Liver (tissue), 8 donors: ENCODE measurements at regions not wholly inside any gene's neighbourhood (a gene's known extent, or its start where the extent isn't known, plus 50 kb on each side); places are given as distances from the start of the nearest gene placed in this dataset.

Experiments
- DNase-seq: peaks from one replicate; pipeline ENCODE4 v3.0.0-alpha.2; 2017; ENCODE audit warnings: low spot score
- H3K27ac ChIP-seq, 2 donors: one replicate each; pipeline ENCODE4 v1.7.0; 2013; ENCODE audit warnings: inconsistent platforms in 2 of 2, low read length in 2 of 2, control low read depth in 1 of 2, low read depth in 1 of 2, mild to moderate bottlenecking in 1 of 2
- H3K27me3 ChIP-seq, 4 donors: one replicate each; pipeline versions ENCODE4 v1.6.1 to v1.7.0; 2013; ENCODE audit warnings: low read length in 3 of 4, inconsistent platforms in 1 of 4, mild to moderate bottlenecking in 1 of 4, moderate library complexity in 1 of 4; ENCODE audit not compliant: control insufficient read depth in 4 of 4, insufficient read depth in 4 of 4
- H3K36me3 ChIP-seq, 4 donors: one replicate each; pipeline versions ENCODE4 v1.6.1 to v1.7.0; 2013; ENCODE audit warnings: low read length in 3 of 4, mild to moderate bottlenecking in 3 of 4, low read depth in 1 of 4, moderate library complexity in 1 of 4; ENCODE audit not compliant: control insufficient read depth in 4 of 4, insufficient read depth in 3 of 4
- H3K4me1 ChIP-seq, 4 donors: one replicate each; pipeline versions ENCODE4 v1.6.1 to v1.7.0; 2013; ENCODE audit warnings: low read length in 3 of 4, mild to moderate bottlenecking in 3 of 4, moderate library complexity in 1 of 4; ENCODE audit not compliant: control insufficient read depth in 4 of 4, insufficient read depth in 4 of 4
- H3K4me3 ChIP-seq, 3 donors: one replicate each; pipeline versions ENCODE4 v1.6.1 to v1.7.0; 2013; ENCODE audit warnings: low read length in 3 of 3, control low read depth in 1 of 3, low read depth in 1 of 3, mild to moderate bottlenecking in 1 of 3
- H3K9ac ChIP-seq, 2 donors: one replicate each; pipeline ENCODE4 v1.7.0; 2013; ENCODE audit warnings: low read length in 2 of 2, mild to moderate bottlenecking in 2 of 2, moderate library complexity in 2 of 2, control low read depth in 1 of 2, low read depth in 1 of 2
- H3K9me3 ChIP-seq, 4 donors: one replicate each; pipeline versions ENCODE4 v1.6.1 to v1.7.0; 2013; ENCODE audit warnings: low read length in 3 of 4; ENCODE audit not compliant: control insufficient read depth in 4 of 4
- EGR1 ChIP-seq, 2 donors: IDR thresholded peaks; 2 replicates each; pipeline ENCODE4 v1.6.1; 2016 to 2018; ENCODE audit warnings: antibody characterized with exemption in 2 of 2, low read depth in 2 of 2
- FOXA1 ChIP-seq: IDR thresholded peaks from 2 replicates; pipeline ENCODE4 v1.6.1; 2016; ENCODE audit warnings: antibody characterized with exemption
- FOXA2 ChIP-seq: IDR thresholded peaks from 2 replicates; pipeline ENCODE4 v1.6.1; 2016; ENCODE audit warnings: antibody characterized with exemption
- GABPA ChIP-seq, 2 donors: IDR thresholded peaks in 1 of 2; conservative IDR thresholded peaks in 1 of 2; 2 replicates each; pipeline ENCODE4 v1.6.1; 2016; ENCODE audit warnings: antibody characterized with exemption in 2 of 2, mild to moderate bottlenecking in 1 of 2, moderate library complexity in 1 of 2
- HNF4A ChIP-seq, 2 donors: conservative IDR thresholded peaks; 2 replicates each; pipeline ENCODE4 v1.6.1; 2016; ENCODE audit warnings: antibody characterized with exemption in 2 of 2, mild to moderate bottlenecking in 2 of 2
- JUND ChIP-seq, 2 donors: IDR thresholded peaks; 2 replicates each; pipeline ENCODE4 v1.6.1; 2016; ENCODE audit warnings: antibody characterized with exemption in 2 of 2
- NR2F2 ChIP-seq: IDR thresholded peaks from 2 replicates; pipeline ENCODE4 v1.6.1; 2016; ENCODE audit warnings: antibody characterized with exemption
- RAD21 ChIP-seq, 2 donors: IDR thresholded peaks; 2 replicates each; pipeline ENCODE4 v1.6.1; 2016; ENCODE audit warnings: antibody characterized with exemption in 2 of 2, mild to moderate bottlenecking in 2 of 2
- REST ChIP-seq: IDR thresholded peaks from 2 replicates; pipeline ENCODE4 v1.6.1; 2016; ENCODE audit warnings: antibody characterized with exemption, mild to moderate bottlenecking
- RXRA ChIP-seq, 2 donors: IDR thresholded peaks; 2 replicates each; pipeline ENCODE4 v1.6.1; 2017 to 2018; ENCODE audit warnings: antibody characterized with exemption in 2 of 2, mild to moderate bottlenecking in 1 of 2
- SP1 ChIP-seq: IDR thresholded peaks from 2 replicates; pipeline ENCODE4 v1.6.1; 2018; ENCODE audit warnings: antibody characterized with exemption, mild to moderate bottlenecking
- TAF1 ChIP-seq: conservative IDR thresholded peaks from 2 replicates; pipeline ENCODE4 v1.6.1; 2016; ENCODE audit warnings: antibody characterized with exemption, mild to moderate bottlenecking
- YY1 ChIP-seq: IDR thresholded peaks from 2 replicates; pipeline ENCODE4 v1.6.1; 2016; ENCODE audit warnings: antibody characterized with exemption, mild to moderate bottlenecking
- ZBTB33 ChIP-seq: IDR thresholded peaks from 2 replicates; pipeline ENCODE4 v1.6.1; 2016; ENCODE audit warnings: antibody characterized with exemption
- WGBS: extraction: QIAGEN DNeasy Blood & Tissue Kit; methylation state at CpG from one replicate; pipeline ENCODE4 v1.1.7; 2013; 5-methylcytosine and 5-hydroxymethylcytosine counted together
- TF ChIP-seq, protein P1 (sequence below): IDR thresholded peaks from 2 replicates; pipeline ENCODE4 v1.6.1; 2016; ENCODE audit warnings: antibody characterized with exemption
- TF ChIP-seq, protein P2 (sequence below): fragments of 150-350 bp; IDR thresholded peaks from 2 replicates; pipeline ENCODE4 v1.5.1; 2017; ENCODE audit warnings: improper control_type of control experiment, low read depth, low read length; ENCODE audit not compliant: missing input control
- TF ChIP-seq, protein P3 (sequence below): IDR thresholded peaks from 2 replicates; pipeline ENCODE4 v1.6.1; 2016; ENCODE audit warnings: antibody characterized with exemption
- donor health status: healthy.
- donor health status: healthy.
- donor health status: healthy.
- donor health status: healthy.
- donor health status: healthy.

GRCh38 chr11:44379141-44380008, 69.4 kb upstream of the ALX4 start:
- H3K4me1 ChIP-seq = peaks cover 0 to 26% (median 18%) of the 10 kb centered on the region in 4 donors
- H3K27me3 ChIP-seq = no peaks in the 10 kb centered on the region
- H3K4me3 ChIP-seq = no peak overlapping the region
- DNase-seq = no peak
- H3K9me3 ChIP-seq = no peaks in the 10 kb centered on the region
- H3K36me3 ChIP-seq = no peaks in the 10 kb centered on the region
- TF ChIP-seq FOXA2 (peak; percentile 56), RXRA (IDR thresholded peaks at IDR 0.05) (peak in 1 of 2 donors; percentile 77), ZBTB33 (no peak), HNF4A (conservative IDR thresholded peaks at IDR 0.05) (peak; percentile 39 to 74)
- 50% methylated on average over 11 of the region's 11 CpGs for WGBS
- peak overlapping the region; percentile 40 to 62 for H3K27ac ChIP-seq
- no peak overlapping the region for H3K9ac ChIP-seq

DNA sequence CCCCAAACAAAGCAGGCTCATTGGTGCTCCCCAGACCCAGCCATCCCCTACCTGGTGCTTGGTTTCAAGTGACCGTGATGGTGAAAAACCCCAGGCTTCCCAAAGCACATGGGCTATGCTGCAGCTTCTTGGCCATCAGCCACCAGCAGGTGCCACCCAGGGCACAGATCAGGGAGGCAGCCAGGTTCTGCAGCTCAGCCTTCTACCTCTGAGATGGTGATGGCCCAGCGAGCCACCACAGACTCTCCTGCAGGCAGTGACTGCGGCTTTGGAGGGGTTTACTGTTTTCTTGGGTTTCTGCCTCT, 70.0 kb upstream of the ALX4 start:
- Histone ChIP-seq H3K36me3 (no peaks in the 10 kb centered on the region), H3K27me3 (no peaks in the 10 kb centered on the region), H3K9me3 (no peaks in the 10 kb centered on the region), H3K4me1 (peaks cover 0 to 26% (median 18%) of the 10 kb centered on the region in 4 donors), H3K27ac (peak overlapping the region; percentile 40 to 62), H3K4me3 (no peak overlapping the region), H3K9ac (no peak overlapping the region)
- 53% methylated on average over 3 of the region's 3 CpGs for WGBS
- TF ChIP-seq JUND (IDR thresholded peaks at IDR 0.05) (no peak), RAD21 (IDR thresholded peaks at IDR 0.05) (no peak), FOXA2 (no peak), EGR1 (IDR thresholded peaks at IDR 0.05; ENCODE audit: low read depth in 2 of 2) (no peak), YY1 (no peak), RXRA (IDR thresholded peaks at IDR 0.05) (no peak), NR2F2 (no peak), GABPA (IDR thresholded peaks at IDR 0.05 in 1 of 2, conservative IDR thresholded peaks at IDR 0.05 in 1 of 2) (no peak), SP1 (no peak), REST (no peak), TAF1 (no peak), FOXA1 (no peak)
- TF ChIP-seq, protein P1, sequence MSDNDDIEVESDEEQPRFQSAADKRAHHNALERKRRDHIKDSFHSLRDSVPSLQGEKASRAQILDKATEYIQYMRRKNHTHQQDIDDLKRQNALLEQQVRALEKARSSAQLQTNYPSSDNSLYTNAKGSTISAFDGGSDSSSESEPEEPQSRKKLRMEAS = no peak
- TF ChIP-seq, protein P2, sequence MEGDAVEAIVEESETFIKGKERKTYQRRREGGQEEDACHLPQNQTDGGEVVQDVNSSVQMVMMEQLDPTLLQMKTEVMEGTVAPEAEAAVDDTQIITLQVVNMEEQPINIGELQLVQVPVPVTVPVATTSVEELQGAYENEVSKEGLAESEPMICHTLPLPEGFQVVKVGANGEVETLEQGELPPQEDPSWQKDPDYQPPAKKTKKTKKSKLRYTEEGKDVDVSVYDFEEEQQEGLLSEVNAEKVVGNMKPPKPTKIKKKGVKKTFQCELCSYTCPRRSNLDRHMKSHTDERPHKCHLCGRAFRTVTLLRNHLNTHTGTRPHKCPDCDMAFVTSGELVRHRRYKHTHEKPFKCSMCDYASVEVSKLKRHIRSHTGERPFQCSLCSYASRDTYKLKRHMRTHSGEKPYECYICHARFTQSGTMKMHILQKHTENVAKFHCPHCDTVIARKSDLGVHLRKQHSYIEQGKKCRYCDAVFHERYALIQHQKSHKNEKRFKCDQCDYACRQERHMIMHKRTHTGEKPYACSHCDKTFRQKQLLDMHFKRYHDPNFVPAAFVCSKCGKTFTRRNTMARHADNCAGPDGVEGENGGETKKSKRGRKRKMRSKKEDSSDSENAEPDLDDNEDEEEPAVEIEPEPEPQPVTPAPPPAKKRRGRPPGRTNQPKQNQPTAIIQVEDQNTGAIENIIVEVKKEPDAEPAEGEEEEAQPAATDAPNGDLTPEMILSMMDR = no peak
- TF ChIP-seq, protein P3, sequence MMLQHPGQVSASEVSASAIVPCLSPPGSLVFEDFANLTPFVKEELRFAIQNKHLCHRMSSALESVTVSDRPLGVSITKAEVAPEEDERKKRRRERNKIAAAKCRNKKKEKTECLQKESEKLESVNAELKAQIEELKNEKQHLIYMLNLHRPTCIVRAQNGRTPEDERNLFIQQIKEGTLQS = no peak
- no peak for DNase-seq
